Heart left ventricle (tissue), 16 donors: ENCODE measurements at regions not wholly inside any gene's neighbourhood (a gene's known extent, or its start where the extent isn't known, plus 50 kb on each side); places are given as distances from the start of the nearest gene placed in this dataset.

Experiments
- ATAC-seq, 4 donors: fragments of 200-7000 bp; cut with Tn5 transposase; one replicate each; pipeline ENCODE4 v1.9.1; 2020 to 2022; ENCODE audit warnings: moderate library complexity in 4 of 4, mild to moderate bottlenecking in 3 of 4, moderate number of reproducible peaks in 1 of 4
- DNase-seq, 5 donors: peaks; one replicate each; pipeline ENCODE4 v3.0.0-alpha.2; 2020
- H3K27ac ChIP-seq, 12 donors: fragments of 200-600 bp; sonication (generic) in 4 of 12; one replicate each; pipeline versions ENCODE4 v1.5.0 to v1.8.0; 2016 to 2022; ENCODE audit warnings: mild to moderate bottlenecking in 2 of 12
- H3K27me3 ChIP-seq, 9 donors: fragments of 200-600 bp; sonication (generic) in 2 of 9; one replicate each; pipeline versions ENCODE4 v1.5.1 to v1.8.0; 2016 to 2022; ENCODE audit warnings: mild to moderate bottlenecking in 3 of 9
- H3K36me3 ChIP-seq, 9 donors: fragments of 200-600 bp; sonication (generic) in 2 of 9; one replicate each; pipeline versions ENCODE4 v1.5.0 to v1.8.0; 2018 to 2022; ENCODE audit warnings: mild to moderate bottlenecking in 2 of 9
- H3K4me1 ChIP-seq, 12 donors: fragments of 200-600 bp; sonication (generic) in 4 of 12; one replicate each; pipeline versions ENCODE4 v1.5.0 to v1.8.0; 2016 to 2022; ENCODE audit warnings: mild to moderate bottlenecking in 3 of 12
- H3K4me3 ChIP-seq, 12 donors: fragments of 200-600 bp; sonication (generic) in 4 of 12; one replicate each; pipeline versions ENCODE4 v1.5.0 to v1.8.0; 2017 to 2022; ENCODE audit warnings: mild to moderate bottlenecking in 9 of 12, moderate library complexity in 4 of 12
- H3K9me3 ChIP-seq, 12 donors: fragments of 200-600 bp; sonication (generic) in 4 of 12; one replicate each; pipeline versions ENCODE4 v1.5.0 to v1.8.0; 2016 to 2022; ENCODE audit warnings: mild to moderate bottlenecking in 1 of 12
- POLR2A ChIP-seq, 2 donors: fragments of 450-650 bp; IDR thresholded peaks; one replicate each; pipeline ENCODE4 v1.6.1; 2017; ENCODE audit warnings: antibody characterized with exemption in 2 of 2, mild to moderate bottlenecking in 2 of 2, moderate library complexity in 2 of 2
- WGBS, 4 donors: extraction: QIAGEN DNeasy Blood & Tissue Kit in 2 of 4; methylation state at CpG; one replicate each; pipeline versions ENCODE4 v1.1.5 to v1.1.7; 2013 to 2018; 5-methylcytosine and 5-hydroxymethylcytosine counted together
- intact Hi-C, 10 donors: fragments of 100-400 bp; cut with DNase I; formaldehyde crosslinking; loops; one replicate each; pipeline versions ENCODE4 v1.11.1 to v1.14.2; 2022
- TF ChIP-seq, protein P1 (sequence below), 12 donors: fragments of 200-600 bp; sonication (generic) in 4 of 12; IDR thresholded peaks; one replicate each; pipeline versions ENCODE4 v1.5.0 to v1.8.0; 2018 to 2022; ENCODE audit warnings: antibody characterized with exemption in 12 of 12, mild to moderate bottlenecking in 5 of 12
- donor health status: ischemic (EF 13 %, LVEDD 7.1; RV severe dilation, severe dysfunction).
- donor health status: healthy with polysubstance abuse.
- donor health status: DM: no; HTN: yes; CAD: no.
- donor health status: DM: no; HTN: no; CAD: no.
- donor health status: ischemic (EF 25% LVEDD 6.9; RV normal size, moderate dysfunction).
- donor health status: ischemic (EF 25% LVEDD 5.7; RV mildly dilated, moderate dysfunction).
- donor health status: healthy.
- donor health status: DM: yes; HTN: yes; CAD: no.
- donor health status: ischemic (EF 35%, LVEDD 5.7; RV mildly dilated, moderate dysfunction).
- donor health status: nonischemic (EF 11% LVEDD 7.7; RV severe dilation, severe dysfunction).
- donor health status: DM: yes; HTN: yes; CAD: no.
- donor health status: PGD.
- donor health status: ischemic (EF 29% LVEDD 5.4; RV normal size, mild dysfunction).
- donor health status: nonischemic (EF 23%, LVEDD 6.1; RV moderate dilation, normal function).

DNA sequence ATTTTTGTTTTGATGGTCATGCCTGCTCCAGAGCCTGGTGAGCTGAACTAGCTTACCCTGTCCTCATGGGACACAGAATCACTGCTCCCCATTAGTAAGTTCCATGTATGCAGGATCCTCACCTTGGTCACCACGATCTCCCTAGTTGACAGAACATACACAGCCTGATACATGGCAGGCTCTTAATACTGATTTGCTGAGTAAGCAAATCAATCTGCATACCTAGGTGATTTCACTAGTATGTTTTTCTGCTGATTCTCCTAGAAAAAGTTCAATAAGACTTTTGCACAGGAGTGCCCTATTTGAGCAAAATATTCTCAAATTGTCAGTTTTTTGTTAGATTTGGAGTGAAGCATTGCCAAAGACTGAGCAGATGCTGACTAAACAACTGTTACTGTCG is 113.7 kb downstream of the ACER2 start:
- no peaks in the 10 kb centered on the region for H3K27me3 ChIP-seq
- no peaks in the 10 kb centered on the region for H3K9me3 ChIP-seq
- no peak overlapping the region for H3K27ac ChIP-seq
- DNase-seq (no peak), ATAC-seq (no peak)
- H3K4me1 ChIP-seq, result no peaks in the 10 kb centered on the region
- 54 to 69% (median 66%) methylated on average over 2 of the region's 2 CpGs for WGBS, 4 donors
- intact Hi-C loops, result no loop called here
- TF ChIP-seq, protein P1, sequence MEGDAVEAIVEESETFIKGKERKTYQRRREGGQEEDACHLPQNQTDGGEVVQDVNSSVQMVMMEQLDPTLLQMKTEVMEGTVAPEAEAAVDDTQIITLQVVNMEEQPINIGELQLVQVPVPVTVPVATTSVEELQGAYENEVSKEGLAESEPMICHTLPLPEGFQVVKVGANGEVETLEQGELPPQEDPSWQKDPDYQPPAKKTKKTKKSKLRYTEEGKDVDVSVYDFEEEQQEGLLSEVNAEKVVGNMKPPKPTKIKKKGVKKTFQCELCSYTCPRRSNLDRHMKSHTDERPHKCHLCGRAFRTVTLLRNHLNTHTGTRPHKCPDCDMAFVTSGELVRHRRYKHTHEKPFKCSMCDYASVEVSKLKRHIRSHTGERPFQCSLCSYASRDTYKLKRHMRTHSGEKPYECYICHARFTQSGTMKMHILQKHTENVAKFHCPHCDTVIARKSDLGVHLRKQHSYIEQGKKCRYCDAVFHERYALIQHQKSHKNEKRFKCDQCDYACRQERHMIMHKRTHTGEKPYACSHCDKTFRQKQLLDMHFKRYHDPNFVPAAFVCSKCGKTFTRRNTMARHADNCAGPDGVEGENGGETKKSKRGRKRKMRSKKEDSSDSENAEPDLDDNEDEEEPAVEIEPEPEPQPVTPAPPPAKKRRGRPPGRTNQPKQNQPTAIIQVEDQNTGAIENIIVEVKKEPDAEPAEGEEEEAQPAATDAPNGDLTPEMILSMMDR (IDR thresholded peaks at IDR 0.05), result no peak
- no peak for TF ChIP-seq POLR2A (IDR thresholded peaks at IDR 0.05)
- no peak overlapping the region for H3K4me3 ChIP-seq
- no peaks in the 10 kb centered on the region for H3K36me3 ChIP-seq

DNA sequence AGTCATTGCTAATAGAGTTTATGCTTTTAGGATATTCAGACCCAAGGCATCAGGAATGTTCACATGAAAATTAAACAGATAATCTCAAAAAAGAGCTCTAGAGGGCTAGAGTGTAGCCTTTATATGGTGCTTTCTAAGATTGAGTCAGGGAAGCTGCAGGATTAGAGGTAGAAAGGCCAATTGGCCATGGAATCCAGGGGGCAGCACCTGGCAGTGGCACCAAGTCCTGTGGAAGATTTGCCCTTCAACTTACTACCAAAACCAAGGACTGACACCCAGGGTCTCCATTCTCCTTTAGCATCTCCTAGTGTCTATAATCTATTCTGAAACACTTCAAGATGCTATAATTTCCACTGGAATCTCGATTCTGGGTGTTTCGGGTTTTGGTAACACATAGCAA is 112.4 kb downstream of the ACER2 start:
- no peak for TF ChIP-seq POLR2A (IDR thresholded peaks at IDR 0.05)
- TF ChIP-seq, protein P1 (IDR thresholded peaks at IDR 0.05), result no peak
- H3K4me1 ChIP-seq, result no peaks in the 10 kb centered on the region
- no peaks in the 10 kb centered on the region for H3K36me3 ChIP-seq
- 87 to 93% (median 90%) methylated on average over 2 of the region's 2 CpGs for WGBS, 4 donors
- no peak overlapping the region for H3K4me3 ChIP-seq
- H3K27ac ChIP-seq, result no peak overlapping the region
- intact Hi-C loops, result no loop called here
- H3K9me3 ChIP-seq, result no peaks in the 10 kb centered on the region
- ATAC-seq (no peak), DNase-seq (no peak)
- no peaks in the 10 kb centered on the region for H3K27me3 ChIP-seq

DNA sequence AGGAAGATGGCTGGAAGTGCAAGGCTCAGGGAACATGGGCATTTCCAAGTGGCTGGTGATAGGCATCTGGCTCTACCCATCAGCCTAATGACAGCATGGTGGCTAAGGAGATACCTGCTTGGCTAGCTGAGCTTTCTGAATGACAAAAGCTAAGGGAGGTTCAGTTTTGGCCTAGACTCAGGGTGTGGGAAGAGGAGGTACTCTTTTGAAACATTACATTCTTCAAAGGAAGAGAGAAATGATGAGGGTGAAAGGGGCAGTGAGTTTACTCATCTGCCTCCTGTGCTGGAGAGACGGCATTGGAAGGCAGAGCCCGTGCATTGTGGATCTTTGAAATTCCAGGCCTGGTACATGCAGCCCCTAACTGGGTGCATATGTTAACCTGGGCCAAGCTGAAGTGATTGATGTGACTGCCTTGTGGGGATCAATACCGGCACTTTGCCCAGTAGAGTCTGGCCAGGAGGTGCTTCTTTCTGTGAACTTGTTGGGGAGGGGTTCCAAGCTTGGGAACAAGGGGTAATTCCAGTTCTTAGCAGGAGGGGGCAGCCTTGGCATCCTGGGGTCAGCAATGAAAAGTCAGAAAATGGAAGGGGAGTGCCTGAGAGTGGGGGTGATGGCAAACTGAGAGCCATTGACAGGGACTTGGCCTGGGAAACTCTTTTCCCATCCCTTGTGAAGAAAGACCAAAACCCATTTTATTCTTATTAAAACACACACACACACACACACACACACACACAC is 108.6 kb downstream of the ACER2 start:
- no peak for TF ChIP-seq POLR2A (IDR thresholded peaks at IDR 0.05)
- TF ChIP-seq, protein P1 (IDR thresholded peaks at IDR 0.05), result no peak
- WGBS, 4 donors, result 69 to 88% (median 81%) methylated on average over 3 of the region's 3 CpGs
- Histone ChIP-seq H3K9me3 (no peaks in the 10 kb centered on the region), H3K4me1 (no peaks in the 10 kb centered on the region), H3K27ac (no peak overlapping the region), H3K27me3 (peaks cover 0 to 1% (median 0%) of the 10 kb centered on the region in 9 donors), H3K4me3 (no peak overlapping the region), H3K36me3 (no peaks in the 10 kb centered on the region)
- DNase-seq, result no peak
- ATAC-seq, result no peak
- intact Hi-C loops, result loop anchor here in 1 of 10 donors (10.0 kb wide), 2 partner anchors 177 to 1287 kb away; no protein-coding TSS in a partner anchor

DNA sequence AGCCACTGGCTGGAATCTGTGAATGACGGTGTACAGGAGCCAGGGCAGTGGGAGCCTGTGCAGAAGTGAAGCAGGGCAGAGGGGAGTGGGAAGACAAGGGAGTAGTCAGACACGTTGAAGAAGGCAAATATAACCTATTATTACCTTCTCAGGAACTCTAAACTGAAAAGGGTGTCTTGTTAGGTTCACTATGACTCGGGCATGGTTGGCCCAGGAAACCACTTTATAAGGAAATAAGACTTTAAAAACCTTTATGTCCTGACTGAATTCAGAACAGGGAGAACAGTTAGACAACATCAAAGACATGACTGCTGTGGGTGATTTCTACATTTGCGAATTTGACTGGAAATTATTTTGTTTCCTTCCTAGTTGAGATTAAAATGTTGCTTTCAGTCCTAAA is 107.5 kb downstream of the ACER2 start:
- ATAC-seq (no peak), DNase-seq (no peak)
- intact Hi-C loops, result loop anchor here in 1 of 10 donors (10.0 kb wide), 2 partner anchors 178 to 1288 kb away; no protein-coding TSS in a partner anchor
- Histone ChIP-seq H3K4me1 (no peaks in the 10 kb centered on the region), H3K36me3 (no peaks in the 10 kb centered on the region), H3K27ac (no peak overlapping the region), H3K9me3 (no peaks in the 10 kb centered on the region), H3K4me3 (no peak overlapping the region), H3K27me3 (peaks cover 0 to 6% (median 0%) of the 10 kb centered on the region in 9 donors)
- TF ChIP-seq, protein P1 (IDR thresholded peaks at IDR 0.05), result no peak
- TF ChIP-seq POLR2A (IDR thresholded peaks at IDR 0.05), result no peak
- 55 to 61% (median 59%) methylated on average over 4 of the region's 4 CpGs for WGBS, 4 donors
